HG02642 (cell line): ENCODE measurements at regions not wholly inside any gene's neighbourhood (a gene's known extent, or its start where the extent isn't known, plus 50 kb on each side); places are given as distances from the start of the nearest gene placed in this dataset.
"Not testable (repeated sequence)": the region's sequence is repeated elsewhere in the genome, so short reads cannot be mapped to it uniquely, and the experiment has no call there.

Source experiments
- ATAC-seq: cut with Tn5 transposase; IDR thresholded peaks from one replicate; pipeline ENCODE4 v1.9.1; 2021; ENCODE audit warnings: mild to moderate bottlenecking; ENCODE audit not compliant: unreplicated experiment, poor library complexity

- no peak for ATAC-seq
Measured at GRCh38 chr3:190995156-190995555, 132.7 kb upstream of the GMNC start.

- no peak for ATAC-seq
Measured at GRCh38 chr3:190990898-190991297, 128.4 kb upstream of the GMNC start.

GRCh38 chr3:190989218-190989617 lies 126.7 kb upstream of the GMNC start:
- no peak for ATAC-seq

GRCh38 chr3:190988102-190988501 lies 125.6 kb upstream of the GMNC start:
- no peak for ATAC-seq

- ATAC-seq, result no peak
Measured at GRCh38 chr3:190984502-190985244, 122.2 kb upstream of the GMNC start.

GRCh38 chr3:190983875-190984274 lies 121.4 kb upstream of the GMNC start:
- no peak for ATAC-seq

- ATAC-seq, result no peak
Measured at GRCh38 chr3:190973771-190974170, 111.3 kb upstream of the GMNC start.

- ATAC-seq, result no peak
Measured at GRCh38 chr3:190972840-190973270, 110.4 kb upstream of the GMNC start.

- no peak for ATAC-seq
Measured at GRCh38 chr3:190972196-190972595, 109.7 kb upstream of the GMNC start.

GRCh38 chr3:190970560-190970959 lies 108.1 kb upstream of the GMNC start:
- no peak for ATAC-seq

- ATAC-seq, result no peak
Measured at GRCh38 chr3:190968616-190969015, 106.1 kb upstream of the GMNC start.

- not testable (repeated sequence) for ATAC-seq
Measured at GRCh38 chr3:190964931-190965330, 102.4 kb upstream of the GMNC start.

- ATAC-seq, result no peak
Measured at GRCh38 chr3:190959077-190959476, 96.6 kb upstream of the GMNC start.

GRCh38 chr3:190941694-190942260 lies 79.3 kb upstream of the GMNC start:
- ATAC-seq, result no peak

- not testable (repeated sequence) for ATAC-seq
Measured at GRCh38 chr3:190934616-190935015, 72.1 kb upstream of the GMNC start.

- no peak for ATAC-seq
Measured at GRCh38 chr3:190926619-190927018, 64.1 kb upstream of the GMNC start.

GRCh38 chr3:190912736-190913135 lies 50.2 kb upstream of the GMNC start:
- ATAC-seq, result no peak
